Kidney capillary endothelial cell (primary cell): ENCODE measurements at regions not wholly inside any gene's neighbourhood (a gene's known extent, or its start where the extent isn't known, plus 50 kb on each side); places are given as distances from the start of the nearest gene placed in this dataset.
"Not testable (repeated sequence)": the region's sequence is repeated elsewhere in the genome, so short reads cannot be mapped to it uniquely, and the experiment has no call there.

ENCODE experiments used
- DNase-seq: peaks from one replicate; pipeline ENCODE4 v3.0.0-alpha.2; 2018; ENCODE audit warnings: low spot score

DNA sequence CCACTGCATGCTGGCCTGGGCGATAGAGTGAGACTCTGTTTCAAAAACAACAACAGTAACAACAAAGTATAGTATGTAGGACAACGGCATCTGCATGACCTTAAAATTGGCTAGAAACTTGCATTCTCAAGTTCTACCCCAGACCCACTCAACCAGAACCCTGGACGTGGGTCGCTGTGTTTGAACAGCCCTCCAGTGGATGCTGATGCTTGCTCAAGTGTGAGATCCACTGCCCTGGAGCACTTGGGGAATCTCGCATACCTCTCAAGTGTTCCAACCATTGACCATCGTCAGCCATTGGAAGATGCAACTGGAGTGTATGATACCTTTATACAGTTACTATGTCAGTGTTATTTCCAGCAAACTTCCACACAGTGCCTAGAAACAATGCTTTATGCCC, 435.9 kb downstream of the DCDC2C start:
- no peak for DNase-seq

DNA sequence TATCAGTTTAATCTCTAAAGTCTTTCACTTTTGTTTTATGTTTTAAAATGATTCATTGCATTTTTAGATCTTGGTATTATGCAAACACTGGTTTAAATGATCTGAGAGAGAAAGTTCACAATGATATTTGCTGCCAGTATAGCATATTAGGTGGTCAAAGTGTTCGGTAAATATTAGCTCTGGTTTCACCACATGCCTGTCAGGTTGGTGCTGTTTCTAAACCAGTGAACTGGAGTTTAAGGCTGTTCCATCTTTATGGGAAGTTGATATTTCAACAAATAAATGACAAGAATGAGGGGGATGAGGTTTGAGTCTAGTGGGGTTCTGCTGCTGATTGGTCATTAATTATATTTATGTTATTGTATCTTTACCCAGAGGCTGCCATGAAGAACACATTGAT, 436.4 kb downstream of the DCDC2C start:
- DNase-seq, result no peak

DNA sequence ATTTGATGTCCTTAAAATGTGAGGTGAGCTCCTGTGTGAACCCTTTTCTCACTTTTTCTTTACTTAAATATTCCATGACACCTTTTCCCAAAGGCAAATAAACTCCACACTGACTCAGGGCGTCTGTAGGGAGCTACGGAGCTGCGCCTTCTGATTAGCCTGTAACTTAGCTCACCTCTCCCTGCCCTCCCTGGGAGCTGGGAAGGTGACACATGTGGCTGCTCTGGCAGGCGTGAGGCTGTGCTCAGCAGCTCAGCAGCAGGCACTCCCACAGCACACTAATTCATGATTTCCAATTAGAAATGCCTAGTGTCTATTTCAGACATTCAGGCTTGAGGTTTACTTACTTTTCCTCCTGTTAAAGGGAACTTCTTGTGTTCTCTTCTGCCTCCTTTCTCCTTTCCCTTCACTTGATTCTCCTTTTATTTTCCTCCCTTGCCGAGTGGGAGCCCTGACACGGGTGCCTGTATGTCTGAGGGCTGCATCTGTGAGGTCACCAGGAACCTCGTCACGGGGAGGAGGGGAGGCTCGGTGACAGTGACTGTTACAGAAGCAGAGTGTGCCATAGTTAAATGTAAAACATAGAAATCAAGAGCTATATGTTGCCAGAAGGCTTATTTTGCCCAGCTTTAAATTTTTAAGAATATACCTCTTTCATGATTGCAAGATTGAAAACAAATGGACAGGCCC, 437.1 kb downstream of the DCDC2C start:
- DNase-seq, result no peak

DNA sequence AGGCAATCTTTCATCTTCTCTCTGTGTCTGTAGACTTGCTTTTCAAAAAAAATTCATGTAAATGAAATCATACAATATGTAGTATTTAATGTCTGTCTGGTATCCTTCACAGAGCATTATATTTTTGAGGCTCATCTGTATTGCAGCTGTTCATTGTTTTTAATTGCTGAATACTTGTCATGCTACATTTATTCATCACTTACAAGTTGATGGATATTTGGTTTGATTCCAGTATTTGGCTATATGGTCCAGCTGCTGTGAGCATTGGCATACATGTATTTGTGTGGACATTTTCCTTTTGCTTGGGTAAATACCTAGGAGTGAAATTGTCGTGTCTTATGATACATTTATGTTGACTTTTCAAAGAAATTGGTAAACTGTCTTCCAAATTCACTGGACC, 441.4 kb downstream of the DCDC2C start:
- no peak for DNase-seq

DNA sequence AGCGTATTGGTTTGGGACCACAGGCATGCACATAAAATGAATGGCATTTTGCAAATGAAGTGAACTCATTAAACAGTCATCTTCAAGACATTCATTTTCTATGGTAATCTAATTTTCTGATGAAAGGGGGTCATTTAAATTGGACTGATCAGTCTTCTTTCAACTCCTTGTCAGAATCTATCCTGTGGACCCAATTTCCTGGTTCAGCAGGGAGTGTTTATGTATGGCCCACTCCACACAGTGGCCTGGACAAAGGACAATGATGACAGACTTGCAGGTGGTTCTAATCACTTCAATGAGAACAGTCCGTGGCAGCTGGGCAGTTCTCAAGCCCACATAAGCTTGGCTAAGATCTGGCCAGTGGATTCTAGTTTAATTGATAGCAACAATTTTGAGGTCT, 448.1 kb downstream of the DCDC2C start:
- no peak for DNase-seq

DNA sequence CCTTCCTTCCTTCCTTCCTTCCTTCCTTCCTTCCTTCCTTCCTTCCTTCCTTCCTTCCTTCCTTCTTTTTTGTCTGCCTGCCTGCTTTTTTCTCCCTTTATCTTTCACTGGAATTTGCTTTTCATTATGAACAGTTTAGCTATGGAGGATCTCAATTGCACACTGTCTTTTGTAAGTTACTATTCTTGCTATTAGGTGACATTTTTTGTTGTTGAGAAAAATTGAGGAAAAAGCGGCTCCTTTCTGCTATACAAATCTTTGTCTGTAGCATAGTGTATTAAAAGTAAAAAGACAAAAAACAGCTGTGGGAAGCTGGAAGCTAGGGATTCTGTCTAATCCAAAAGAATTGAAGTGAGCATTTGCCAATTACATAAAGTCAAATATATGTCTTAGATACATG, 448.7 kb downstream of the DCDC2C start:
- no peak for DNase-seq

DNA sequence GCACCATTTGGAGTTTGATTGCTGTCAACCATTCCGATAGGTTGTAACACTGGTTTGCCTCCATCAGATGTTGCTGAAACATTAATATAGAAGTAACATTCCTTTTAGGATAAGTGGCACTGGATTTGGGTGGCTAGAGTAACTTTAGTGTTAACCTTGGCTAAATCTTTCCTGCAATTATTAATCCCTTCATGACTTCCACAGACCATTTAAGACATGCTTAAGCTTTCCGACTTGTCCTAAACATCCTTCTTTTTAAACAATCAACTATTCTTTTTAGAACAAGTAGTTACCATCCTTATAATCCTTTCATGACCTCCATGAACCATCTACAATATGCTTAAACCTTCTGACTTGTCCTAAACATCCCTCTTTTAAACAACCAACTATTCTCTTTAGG, 465.5 kb downstream of the DCDC2C start:
- no peak for DNase-seq

DNA sequence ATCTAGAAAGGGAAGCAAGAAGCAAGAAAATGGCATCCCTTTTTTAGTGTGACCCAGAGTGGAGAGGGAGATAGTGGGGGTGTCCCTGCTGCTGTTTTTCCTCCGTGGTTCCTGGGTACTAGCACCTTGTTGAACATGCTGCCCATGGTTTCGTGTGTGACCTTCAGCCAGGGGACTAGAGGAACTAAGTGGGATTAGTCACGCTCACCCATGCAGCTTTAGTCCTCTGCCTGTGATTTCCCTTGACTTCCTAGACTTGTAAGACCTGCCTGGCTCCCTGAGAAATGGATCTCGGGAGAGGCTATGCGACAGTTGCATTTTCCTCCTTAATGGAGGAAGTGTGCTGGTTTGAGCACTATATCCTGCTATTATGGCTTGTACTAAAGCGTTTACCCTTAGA, 471.4 kb downstream of the DCDC2C start:
- no peak for DNase-seq

DNA sequence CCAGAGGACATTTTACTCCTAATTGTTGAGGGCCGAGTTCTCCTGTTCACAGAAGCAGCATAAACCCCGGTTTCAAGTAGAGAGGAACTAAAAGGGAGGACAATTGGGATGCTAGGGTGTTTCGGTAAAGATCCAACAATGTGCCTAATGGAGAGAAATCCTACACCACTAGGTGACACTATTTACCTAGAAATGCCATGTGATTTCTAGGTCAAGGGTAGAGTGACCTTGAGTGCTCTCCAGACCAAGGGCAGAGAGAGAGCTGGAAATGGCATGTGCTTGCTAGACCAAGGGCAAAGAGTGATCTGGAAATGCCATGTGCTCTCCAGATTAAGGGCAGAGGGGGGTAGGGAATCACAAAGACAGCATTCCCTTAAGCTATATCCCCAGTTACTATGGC, 472.0 kb downstream of the DCDC2C start:
- DNase-seq, result no peak

DNA sequence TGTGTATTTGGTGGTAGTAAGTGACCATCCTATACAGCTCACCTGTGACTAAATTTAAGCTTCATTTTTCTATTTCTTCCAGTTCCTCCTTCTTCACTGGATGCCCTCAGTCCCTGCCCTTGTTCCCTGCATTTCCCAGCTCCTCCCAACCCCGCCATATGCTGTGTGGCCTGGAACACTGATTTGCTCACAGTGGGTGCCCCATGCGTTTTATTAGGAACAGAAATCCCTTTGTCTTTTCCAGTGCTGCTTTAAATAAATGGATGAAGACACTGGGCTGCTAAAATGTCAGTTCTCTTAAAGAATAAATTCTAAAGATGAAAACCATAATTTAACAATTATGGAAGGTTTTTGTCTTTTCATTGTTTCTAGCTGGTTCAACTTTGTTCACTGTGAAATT, 477.3 kb downstream of the DCDC2C start:
- no peak for DNase-seq

DNA sequence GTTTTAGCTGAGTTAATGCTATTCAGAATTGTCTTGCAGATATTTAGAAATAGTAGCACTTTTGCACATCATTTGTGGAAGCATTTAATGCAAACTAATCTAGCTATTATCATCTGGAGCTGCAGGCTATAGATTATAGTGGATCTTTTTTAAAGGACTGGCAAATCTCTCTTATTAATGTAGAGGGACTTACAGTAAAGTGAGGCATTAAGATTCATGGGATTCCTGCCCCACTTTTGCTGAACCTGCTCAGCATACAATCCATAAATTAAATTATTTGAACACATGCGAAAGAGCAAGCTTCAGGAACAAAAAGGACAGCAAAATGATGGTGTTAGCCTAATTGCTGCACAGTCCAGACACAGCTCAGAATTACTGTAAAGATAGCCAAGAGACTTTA, 477.7 kb downstream of the DCDC2C start:
- no peak for DNase-seq

DNA sequence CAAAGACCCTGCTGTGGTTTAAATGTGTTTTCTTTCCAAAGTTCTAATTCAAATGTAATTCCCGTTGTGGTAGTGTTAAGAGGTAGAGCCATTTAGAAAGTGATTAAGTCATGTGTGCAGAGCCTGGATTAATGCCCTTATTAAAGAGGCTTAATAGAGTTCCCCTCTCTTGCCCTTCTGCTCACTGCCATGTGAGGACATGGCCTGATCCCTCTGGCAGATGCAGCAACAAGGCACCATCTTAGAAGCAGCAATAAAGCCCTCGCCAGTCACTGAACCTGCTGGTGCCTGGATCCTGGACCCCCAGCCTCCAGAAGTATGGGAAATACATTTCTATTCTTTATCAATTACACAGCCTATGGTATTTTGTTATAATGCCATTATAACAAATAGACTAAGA, 485.2 kb downstream of the DCDC2C start:
- no peak for DNase-seq

DNA sequence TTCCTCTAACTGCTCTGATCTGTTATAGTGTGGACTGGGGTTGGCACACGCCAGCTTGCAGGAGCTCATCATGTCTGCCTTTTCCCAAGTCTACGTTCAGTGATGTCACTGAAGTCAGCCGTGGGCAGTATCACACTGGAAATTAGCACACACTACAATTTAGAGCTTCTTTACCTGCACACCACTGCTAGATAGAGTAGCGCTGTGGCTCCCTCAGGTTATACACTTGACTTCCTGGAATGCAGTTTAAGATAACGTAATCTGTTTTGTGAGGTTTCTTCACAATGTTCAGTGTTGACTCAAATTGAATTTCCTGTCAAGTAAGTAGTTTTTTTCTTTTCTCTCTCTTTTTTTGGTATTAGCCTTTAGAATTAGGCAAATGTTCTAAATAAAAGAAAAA, 487.2 kb downstream of the DCDC2C start:
- DNase-seq, result no peak

DNA sequence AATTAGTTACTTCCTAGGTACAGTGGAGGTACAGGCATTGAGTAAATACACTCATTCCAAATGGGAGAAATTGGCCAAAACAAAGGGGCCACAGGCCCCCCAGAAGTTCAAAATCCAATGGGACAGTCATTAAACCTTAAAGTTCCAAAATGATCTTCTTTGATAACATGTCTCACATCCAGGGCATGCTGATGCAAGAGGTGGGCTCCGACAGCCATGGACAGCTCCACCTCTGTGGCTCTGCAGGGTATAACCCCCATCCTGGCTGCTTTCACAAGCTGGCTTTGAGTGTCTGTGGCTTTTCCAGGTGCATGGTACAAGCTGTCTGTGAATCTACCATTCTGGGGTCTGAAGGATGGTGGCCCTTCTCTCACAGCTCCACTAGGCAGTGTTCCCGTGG, 488.7 kb downstream of the DCDC2C start:
- DNase-seq, result no peak

DNA sequence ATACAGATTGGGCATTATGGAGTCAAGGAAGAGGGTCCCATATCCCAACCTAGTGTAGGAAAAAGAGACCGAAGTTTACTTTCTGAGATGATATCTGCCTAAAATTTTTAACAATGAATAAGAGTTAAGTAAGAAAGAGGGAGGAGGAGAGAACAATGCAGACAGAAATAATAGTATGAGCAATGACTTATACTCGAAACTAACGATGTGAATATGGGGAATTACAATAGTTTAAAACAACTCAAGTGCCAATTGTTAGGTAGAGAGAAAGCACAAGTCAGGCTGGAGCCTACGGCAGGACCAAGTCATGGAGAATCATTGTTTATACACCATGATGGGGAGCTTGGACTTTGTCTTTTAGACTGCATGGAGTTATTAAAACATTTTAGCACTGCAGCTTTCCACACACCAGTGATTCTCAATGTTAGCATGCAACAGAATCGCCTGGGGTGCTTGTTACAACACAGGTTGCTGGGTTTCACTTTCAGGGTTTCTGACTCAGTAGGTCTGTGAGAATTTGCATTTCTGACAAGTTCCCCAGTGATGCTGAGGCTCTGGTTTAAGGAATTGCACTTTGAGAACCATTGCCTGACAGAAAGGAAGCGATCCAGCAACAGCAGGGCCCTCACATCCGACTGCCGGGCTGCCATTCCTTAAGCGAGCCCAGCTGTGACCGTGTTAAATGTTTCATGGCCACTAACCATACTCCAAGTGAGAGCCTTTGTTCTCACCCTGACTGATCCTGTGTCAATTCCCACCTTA, 511.2 kb downstream of the DCDC2C start:
- DNase-seq, result no peak

DNA sequence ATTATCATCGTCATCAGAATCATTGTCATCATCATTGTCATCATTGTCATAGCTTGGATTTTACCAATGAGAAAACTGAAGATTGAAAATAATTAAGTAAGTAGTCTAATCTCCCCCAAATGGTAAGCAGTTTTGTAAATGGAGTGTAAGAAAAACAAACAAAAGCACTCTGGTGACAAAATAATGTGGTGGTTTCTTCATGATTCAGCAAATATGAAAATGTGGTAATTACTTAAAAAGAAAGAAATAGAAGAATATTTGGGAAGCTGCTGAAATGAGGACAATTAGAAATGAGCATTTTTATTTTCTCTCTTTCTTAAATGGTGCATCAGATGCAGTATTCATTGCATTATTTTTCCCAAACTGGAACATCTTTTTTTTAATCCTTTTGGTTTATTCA, 514.4 kb downstream of the DCDC2C start:
- DNase-seq, result no peak

DNA sequence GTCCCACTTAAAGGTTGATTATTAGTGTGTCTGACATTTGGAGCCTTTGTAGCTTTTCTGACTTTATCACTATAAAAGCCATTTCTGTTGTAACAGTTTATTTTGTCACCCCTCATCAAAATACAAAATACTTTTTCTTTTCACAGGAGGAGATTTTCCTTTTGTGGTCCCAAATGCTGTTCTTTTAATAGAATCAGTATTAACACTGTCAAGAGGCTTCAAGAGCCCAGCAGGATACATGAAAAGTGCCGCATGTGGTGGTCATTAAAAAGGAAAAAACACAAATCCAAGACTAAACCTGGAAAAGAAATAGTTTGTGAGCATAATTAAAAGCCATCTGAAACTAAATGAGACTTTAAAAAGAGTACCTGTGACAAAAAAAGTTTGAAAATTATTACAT, 515.7 kb downstream of the DCDC2C start:
- no peak for DNase-seq

DNA sequence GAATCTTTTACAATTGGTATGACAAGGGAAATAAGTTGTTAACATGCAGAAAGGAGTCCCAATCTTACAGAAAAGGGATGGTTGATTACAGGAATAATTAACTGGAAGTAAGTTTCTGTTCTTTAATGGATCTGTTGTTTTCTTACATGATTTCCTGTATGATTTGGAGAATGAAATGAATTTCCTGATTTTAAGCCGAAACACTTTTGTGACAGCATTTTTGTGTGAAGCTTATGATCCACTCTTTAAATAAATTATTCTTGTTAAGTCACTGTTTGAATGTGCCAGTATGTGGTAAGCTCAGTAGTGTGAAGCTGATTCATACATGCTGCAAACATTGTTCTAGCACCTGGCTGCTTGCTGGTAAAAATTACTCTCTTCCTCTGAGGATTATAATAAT, 516.2 kb downstream of the DCDC2C start:
- DNase-seq, result no peak

DNA sequence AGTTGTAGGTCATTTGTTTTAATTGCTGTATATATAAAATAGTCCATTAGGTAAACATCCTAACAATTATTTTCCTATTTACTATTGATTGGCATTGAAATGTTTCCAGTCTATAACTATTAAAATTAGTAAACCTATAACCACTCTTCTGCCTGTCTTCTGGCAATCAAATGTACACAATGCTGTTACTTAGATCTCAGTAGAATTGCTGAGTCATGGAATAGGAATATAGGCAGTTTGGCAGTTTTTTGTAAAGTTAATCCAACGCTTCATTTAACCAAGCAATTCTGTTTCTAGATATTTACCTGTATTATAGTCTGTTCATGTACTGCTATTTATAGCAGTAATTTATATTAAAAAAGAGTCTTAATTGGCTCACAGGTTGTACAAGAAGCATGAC, 518.1 kb downstream of the DCDC2C start:
- no peak for DNase-seq

DNA sequence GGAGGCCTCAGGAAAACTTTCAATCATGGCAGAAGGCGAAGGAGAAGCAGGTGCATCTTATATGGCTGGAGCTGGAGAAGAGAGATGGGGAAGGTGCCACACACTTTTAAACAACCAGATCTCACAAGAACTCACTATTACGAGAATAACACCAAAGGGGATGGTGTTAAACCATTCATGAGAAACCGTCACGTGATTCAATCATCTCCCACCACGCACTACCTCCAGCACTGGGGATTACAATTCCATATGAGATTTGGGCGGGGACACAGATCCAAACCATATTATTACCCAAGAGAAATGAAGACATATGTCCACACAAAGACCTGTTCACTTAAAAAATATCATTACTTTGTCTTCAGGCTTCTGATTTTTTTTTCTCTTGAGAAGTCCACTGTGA, 518.5 kb downstream of the DCDC2C start:
- DNase-seq, result no peak

DNA sequence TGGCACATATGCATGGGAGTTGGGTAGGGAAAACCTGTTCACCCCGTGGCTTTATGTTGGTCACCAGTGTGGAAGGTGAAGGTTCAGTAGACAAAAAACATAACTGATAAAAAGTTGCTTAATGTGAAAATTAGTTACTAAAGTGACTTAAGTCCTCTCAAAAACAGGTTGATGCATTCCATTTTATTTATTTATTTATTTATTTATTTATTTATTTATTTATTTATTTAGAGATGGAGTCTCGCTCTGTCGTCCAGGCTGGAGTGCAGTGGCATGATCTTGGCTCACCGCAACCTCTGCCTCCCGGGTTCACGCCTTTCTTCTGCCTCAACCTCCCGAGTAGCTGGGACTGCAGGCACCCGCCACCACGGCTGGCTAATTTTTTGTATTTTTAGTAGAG, 541.0 kb downstream of the DCDC2C start:
- DNase-seq, result not testable (repeated sequence)

DNA sequence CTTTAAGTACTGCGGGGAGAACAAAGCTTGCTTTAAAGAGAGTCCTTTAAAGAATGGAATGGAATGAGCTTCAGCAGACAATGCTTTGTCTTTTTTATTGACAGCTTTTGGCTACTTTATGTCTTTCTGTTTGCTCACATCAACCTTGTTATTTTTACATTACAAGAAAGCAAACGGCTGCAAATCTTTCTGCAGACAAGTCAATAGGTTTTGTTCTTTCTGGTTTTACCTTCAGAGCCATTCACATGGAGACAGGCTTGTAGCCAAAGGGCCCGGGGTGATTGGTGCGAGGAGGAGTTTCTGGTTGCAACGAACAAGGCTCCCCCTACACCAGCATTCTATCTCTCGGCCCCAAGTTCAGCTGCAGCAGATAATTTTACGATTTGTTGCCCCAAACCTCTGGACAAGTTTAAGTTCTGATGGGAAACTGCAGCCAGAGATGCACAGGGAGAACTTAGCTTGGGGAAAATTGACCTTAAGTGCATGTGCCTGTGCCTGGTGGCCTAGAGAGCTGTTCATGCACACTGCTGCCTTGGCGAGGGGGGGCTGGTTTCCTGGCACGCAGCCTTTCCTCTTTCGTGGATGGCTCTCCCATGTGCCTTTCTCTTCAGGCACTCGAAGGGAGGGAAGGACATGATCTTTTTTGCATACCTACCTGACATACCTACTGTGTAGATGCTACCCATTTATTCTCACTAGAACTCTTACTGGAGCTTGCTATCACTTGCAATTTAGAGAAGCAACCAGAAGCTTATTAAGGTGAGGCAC, 543.2 kb downstream of the DCDC2C start:
- no peak for DNase-seq

DNA sequence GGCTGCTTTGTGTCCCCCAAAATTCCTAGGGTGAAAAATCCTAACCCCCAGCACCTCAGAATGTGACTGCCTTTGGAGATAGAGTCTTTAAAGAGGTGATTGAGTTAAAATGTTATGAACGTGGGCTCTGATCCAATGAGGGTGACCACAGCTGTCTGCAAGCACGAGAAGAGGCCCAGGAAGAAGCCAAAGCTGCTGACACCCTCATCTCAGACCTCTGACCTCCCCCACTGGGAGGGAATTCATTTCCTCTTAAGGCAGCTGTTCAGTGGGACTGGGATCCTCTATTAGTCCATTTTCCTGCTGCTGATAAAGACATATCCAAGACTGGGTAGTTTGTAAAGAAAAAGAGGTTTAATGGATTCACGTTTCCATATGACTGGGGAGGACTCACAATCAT, 544.4 kb downstream of the DCDC2C start:
- DNase-seq, result no peak
